CD4-positive, alpha-beta T cell treated with Interleukin-10 for 1 hour (primary cell): ENCODE measurements at regions not wholly inside any gene's neighbourhood (a gene's known extent, or its start where the extent isn't known, plus 50 kb on each side); places are given as distances from the start of the nearest gene placed in this dataset.

Experiments used
- DNase-seq: peaks from one replicate; pipeline ENCODE4 v3.0.0-alpha.2; 2020

DNA sequence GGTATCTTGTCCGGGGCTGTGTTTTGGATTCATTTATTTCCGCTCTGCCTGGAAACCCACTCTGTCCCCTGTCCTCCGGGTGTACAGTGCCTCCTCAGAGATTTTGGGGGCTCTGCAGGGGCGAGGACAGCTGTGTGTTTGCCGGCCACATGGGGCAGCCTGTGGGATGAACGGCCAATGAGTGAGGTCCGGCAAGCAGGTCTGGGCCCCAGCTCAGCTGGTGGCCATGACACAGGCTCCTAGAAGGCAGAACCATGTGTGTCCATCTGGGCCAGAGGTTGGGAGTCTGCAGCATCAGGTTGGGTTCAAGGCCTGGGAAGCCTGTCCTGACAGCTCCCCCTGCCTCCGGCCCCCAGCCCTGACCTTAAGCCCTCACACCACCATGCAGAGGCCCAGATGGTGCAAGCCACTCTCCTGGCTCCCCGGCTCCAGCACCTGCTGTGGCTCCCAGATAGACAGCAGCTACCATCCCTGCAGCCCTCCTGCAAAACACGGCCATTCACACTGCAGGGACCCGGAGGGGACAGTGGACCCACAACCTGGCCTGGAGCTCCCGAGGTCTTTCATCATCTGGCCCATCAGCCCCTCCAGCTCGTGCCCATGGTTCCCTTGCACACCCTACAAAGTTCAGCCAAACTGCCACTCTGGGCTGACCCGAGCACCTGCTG lies 220.1 kb upstream of the C14orf180 start:
- DNase-seq = no peak

DNA sequence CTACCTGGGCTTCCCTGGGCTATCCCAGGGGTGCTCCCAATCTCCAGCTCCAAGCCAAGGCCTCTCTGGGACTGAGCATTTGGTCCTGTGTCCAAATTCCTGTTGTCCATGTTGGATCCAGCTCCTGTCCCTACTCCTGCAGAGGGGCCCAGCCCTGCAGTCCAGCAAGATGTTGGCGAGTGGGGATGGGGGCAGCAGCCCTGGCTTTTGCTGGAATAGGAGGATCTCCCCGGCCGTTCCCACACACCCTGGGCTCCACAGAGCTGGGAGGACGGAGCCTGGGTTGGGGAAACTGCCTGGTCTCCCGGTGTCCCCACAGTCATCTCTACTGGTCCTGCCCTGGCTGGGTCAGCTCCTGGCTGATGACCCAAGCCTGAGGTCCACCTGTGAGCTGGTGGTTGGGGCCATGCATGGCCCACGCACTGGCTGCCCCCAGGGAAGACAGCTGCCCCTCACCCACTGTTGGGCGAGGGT lies 219.6 kb upstream of the C14orf180 start:
- DNase-seq = no peak

DNA sequence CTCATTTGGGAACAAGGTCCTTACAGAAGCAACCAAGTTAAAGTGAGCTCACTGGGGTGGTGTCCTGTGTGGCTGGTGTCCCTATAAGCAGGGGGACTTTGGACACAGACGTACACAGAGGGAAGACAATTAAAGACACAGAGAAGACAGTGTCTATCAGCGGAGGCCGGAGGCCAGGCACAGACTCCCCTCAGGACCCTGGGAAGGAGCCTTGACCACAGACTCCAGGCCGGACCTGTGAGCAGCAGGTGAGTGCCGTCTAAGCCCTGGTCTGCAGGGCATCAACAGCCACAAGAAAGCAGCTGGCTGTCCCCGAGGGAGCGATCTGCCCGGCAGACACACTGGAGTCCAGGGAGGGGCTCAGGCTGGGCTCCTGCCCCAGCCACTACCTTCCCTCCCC lies 219.1 kb upstream of the C14orf180 start:
- DNase-seq = no peak

DNA sequence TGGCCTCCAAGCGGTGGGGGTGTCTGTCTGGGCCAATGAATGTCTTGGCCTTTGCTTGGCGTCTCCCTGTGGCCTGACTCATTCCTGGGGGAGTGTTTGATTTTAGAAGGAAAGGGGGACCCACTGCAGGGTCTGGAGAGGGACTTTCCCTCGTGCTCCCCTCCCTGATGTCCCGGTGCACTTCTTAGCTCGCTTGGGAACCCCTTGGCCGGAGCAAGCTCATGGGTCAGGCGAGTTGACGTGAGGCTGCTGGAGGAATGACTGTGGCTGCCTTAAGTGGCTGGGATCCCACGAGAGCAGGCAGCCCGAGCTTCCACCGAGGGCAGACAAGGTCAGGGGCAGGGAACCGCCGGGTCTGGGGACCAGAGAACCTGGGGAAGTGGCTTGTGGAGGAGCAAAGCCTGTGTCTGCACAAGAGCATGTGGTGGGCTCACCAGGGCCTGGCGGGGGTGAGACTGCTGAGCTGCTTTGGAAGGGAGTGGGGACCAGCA lies 218.4 kb upstream of the C14orf180 start:
- DNase-seq = no peak

DNA sequence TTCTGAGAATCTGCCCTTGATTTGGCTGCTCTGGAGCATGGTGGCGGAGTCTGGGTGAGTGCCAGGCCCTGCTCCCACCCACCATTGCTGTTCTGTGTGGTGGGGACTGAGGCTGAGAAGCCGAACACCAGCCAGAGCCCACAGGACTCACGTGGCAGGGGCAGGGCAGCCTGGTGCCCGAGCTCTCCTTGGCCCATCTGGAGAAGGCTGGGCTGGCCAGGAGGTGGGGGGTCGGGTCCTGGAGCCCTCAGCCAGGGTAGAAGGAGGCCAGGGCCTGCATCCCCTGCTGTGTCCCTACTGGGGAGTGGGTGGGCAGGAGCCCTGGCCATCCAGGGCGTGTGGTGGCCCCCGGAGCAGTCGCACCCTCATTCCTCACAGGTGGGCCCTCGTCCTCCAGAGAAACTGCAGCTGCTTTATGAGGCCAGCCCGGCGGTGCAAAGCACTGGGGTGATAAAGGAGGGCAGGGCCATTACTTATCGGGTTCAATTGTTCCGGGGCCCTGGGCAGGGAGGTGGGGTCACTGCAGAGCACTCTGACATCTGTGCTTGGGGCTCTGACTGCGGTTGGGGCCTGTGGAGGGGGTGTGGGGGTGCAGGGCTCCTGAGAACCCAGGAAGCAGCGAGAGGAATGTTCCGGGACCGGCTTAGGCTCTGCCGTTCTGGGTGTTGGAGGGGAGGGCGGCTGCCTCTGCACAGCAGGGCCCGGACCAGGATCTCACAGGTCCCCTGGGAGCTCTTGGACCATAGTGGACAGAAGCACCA lies 217.5 kb upstream of the C14orf180 start:
- no peak for DNase-seq

DNA sequence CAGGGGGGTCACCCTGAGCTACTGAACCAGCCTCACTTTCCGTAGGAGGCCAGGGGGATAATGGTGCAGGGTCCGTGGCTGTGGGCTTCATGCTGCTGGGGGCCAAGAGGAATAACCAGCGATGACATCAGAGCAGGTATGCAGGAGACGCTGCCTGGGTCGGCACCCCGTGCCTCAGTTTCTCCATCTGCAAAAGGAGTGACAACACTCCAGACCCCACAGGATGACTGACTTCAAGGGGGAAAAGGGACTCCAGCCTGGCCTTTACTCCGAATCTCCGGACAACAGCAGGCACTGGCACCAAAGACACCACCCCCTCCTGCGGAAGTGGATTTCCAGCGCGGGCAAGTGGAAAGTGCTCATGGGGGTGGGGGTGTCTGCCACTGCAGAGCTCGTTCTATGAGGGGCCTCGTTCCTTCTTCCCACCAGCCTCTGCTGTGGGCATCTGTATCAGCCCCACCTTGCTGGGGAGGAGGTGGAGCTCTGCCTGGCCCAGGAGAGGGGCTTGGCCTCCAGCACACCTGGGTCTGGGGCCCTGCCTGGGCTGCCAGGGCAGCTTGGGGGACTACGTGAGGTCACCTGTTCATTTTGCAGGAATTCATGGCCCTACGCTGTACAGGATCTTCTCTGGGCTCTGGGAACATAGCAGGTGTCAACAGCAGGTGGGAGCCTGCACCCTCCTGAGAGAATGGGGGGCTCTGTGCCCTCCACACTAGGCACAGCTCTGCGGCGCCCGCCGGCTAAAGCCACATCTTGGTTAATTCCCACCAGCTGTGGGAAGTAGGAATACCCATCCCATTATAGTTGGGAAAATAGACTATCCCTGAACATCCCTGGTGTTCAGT lies 216.6 kb upstream of the C14orf180 start:
- DNase-seq = no peak

DNA sequence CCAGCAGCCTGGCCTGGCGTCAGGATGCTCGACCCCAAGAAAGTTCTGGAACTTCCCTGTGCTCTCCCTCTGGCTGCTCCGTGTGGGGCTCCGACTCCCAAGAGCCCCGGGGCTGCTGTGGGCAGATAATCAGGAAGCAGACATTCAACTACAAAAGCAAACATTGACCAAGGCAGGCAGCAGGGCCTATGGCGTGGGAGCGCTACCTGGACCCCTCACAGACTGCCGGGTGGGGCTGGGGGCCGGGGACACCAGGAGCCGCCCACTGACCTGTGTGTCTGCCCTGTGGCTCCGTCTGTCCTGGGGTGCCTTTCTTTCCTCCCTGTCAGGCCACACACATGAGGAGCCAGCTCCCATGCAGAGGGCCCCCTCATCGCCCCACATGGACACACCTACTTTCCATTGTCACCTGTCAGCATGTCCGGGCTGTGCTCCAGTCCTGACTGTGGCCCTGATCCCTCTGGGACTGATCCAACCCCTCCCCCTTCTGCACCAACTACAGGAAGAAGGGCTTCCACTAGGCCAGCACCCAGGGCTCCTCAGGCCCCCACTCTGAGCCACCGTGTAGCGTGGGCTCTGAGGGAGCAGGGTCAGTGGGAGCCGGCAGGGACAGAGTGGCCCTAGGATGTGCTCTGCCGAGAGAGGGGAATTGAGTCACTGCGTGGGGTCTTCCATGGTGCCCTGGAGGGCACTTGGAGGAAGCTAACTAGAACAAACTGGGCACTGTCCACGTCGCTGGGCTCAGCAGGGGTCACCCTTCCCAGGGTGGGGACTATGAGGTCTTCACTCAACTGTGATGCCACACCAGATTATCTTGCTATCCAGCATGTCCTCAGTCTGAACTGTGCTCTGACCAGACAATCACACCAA lies 215.4 kb upstream of the C14orf180 start:
- no peak for DNase-seq

DNA sequence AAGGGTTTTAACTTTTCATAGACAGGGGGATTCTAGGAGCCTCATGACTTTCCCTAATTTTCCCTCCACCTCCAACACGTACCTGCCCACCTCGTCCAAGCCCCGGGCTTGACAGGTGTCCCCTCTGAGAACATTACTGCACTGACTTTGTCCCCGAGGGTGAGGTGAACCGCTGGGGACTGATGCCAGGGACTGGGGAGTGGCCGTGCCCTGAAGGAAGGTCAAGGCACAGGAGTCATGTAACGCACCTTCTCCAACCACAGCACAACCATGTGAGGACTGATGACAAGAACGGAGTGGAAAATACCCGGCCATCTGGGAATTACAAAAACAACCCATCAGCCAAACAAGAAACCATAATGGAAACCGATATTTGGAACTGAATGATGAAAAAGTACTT lies 214.7 kb upstream of the C14orf180 start:
- DNase-seq = no peak

DNA sequence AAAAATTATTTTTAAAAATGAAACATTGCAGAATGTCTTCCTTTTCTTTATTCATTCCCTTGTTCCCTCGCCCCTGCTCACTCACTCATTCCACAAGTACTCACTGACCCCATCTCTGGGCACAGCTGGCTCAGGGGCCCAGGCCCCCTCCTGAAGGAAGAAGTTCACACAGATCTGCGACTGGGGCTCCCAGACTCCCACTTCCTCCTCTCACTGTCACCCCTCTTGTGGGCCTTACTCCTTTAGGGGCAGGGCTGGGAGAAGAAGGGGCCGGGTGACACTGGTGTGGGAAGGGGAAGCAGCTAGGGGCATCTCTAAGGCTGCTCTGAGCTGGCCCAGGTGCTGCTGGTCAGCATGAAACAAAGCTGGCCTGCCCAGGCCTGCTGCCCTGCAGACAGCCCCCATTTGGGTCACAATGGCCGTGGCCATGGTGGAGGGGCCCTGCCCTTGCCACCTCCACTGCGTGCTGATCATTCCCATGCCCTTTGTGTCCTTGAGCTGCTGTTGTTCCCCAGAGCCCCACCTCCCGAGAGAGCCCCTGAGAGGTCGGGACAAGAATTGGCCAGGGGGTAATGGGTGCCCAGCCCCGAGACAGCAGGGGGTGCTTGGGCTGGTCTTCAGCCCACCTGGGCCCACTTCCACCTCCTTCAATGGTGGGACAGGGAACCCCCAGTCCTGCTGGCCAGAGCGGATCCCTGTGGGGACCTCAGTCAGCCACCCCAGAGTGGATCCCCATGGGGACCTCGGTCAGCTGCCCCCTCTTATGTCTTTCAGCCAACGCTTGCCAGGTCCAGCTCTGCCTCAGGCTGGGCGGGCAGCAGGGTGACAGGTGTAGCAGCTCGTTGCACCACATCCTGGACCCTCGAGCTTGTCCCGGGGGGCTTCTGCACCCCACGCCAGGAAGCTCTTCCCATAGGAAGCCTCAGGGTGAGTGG lies 212.4 kb upstream of the C14orf180 start:
- DNase-seq = no peak

DNA sequence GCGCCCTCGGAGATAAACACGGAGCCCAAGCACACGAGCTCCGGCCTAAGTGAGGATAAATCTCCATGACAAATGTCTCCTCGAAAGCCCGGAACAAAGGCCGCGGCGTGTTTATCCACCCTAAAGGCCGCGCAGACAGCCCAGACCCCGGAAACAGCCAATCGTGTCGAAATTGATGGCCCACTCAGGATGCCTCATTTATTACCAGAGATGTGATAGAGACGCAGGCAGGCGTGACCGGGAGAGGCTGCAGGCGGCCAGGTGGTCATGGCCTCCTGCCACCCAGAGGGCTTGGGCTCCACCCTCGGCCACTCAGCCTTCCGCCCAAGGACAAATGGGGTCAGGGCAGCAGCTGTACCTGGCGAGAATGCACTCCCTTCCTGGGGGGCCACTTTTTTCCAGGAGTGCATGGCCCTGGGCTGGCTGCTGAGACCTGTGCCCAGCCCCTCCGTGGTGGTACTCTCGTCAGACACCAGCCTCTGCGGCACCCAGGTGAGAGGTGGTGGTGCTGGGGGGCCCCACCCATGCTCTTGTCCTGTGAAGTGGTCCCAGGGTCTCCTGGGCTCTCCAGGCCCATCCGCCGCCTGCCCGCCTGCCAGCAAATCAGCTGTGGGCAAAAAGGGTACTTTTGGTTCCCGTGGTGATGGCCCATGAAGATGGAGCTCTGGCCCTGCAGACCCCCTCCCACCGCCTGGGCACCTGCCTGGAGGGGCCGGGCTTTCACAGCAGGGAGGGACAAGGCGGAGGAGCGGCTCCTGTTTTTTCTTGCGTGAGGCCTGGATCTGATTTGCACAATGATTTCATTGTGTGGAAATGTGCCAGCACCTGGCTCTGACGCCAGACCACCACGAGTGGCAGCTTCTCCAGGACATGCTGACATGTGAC lies 211.5 kb upstream of the C14orf180 start:
- no peak for DNase-seq

DNA sequence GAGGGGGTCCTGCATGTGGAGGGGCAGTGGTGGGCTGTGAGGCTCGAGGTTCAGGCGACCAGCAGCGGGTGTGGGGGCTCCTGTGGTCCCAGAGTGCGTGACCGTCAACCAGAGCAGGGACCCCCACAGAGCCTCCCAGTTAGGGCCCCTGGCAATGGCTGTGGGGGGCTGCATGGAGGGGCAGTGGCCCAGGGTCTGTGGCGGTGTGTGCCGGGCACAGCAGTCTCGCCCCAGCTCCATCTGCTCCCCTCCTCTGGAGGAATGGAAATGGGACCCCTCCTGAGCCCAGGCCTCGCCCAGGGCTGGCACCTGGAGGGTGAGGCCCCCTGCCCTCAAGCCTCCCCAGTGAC lies 210.8 kb upstream of the C14orf180 start:
- no peak for DNase-seq

DNA sequence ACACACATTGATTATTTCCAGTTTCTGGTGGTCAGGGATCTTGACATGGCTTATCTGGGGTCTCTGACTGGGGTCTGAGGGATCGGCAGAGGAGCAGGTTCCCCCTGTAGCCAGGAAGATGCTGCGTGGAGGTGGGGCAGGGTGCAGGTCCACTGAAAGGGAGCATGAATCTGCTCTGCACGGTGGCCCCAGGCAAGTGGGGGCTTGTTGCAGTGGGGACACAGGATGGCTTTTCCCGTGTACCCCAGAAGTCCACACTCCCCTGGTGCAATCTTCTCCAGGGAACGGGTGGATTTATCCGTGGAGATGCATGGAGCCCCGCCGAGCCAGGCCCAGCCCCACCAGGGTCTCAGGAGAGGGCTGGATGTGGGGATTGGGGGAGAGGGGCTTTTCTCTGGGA lies 210.4 kb upstream of the C14orf180 start:
- DNase-seq = no peak

DNA sequence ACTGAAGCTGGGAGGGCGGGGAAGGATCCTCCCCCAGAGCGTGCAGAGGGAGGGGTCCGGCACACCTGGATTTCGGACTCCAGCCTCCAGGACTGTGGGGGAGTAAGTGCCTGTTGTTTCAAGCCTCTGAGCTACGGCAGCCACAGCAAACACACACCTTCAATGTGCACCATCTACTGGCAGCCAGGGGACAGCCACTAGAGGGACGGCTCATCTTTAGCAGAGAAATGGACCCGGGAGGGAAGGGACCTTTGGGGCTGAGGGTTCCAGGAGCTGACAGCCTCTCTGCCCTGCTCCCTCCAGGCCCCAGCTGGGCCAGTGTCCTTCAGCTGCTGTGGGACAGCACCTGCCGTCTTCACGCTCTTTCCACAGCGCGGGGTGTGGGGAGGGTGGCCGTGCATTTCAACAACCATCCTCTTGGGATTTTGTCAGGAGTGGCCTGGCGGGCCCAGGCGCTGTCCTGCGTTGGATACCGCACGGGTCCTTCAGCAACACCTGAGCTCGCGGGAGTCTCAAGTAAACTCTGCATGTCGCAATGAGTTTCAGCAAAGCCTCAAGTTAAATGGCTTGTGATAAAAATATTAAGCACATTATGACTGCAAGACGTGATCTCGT lies 209.2 kb upstream of the C14orf180 start:
- DNase-seq = no peak

DNA sequence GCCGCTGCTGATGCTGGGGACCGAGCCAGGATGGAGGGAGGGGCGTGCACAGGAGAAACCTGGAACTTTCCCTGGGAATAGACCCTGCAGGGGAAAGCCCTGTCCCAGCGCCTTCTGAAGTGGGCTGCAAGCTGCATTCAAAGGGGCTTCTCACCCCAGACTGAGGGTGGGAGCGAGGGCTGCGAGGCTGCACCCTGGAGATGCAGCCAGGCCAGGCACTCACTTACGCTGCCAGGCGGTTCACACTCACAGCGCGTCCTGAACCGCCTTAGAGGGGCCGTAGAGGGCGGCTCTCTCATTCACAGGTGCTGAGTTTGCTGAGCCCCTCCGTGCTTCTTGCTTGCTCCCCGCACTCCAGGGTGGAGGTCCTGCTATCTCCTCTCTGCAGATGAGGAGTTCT lies 208.5 kb upstream of the C14orf180 start:
- no peak for DNase-seq

DNA sequence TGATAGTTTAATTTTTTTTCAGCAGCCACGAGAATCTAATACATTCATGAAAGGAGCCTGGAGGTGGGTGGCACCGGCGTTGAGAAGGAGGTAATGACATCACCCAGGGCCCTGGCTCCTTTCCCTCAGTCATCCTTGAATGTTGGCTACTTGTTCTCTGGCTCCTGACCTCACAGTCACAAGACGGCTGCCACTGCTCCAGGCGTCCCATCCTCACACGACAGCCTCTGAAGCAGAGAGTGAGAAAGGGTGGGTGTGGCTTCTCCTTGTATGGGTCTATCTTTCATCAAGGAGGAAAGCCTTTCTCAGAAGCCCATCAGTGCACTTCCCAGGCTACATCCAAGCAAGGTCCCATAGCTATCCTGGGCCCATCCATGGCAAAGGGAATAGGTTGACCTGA lies 207.6 kb upstream of the C14orf180 start:
- no peak for DNase-seq

DNA sequence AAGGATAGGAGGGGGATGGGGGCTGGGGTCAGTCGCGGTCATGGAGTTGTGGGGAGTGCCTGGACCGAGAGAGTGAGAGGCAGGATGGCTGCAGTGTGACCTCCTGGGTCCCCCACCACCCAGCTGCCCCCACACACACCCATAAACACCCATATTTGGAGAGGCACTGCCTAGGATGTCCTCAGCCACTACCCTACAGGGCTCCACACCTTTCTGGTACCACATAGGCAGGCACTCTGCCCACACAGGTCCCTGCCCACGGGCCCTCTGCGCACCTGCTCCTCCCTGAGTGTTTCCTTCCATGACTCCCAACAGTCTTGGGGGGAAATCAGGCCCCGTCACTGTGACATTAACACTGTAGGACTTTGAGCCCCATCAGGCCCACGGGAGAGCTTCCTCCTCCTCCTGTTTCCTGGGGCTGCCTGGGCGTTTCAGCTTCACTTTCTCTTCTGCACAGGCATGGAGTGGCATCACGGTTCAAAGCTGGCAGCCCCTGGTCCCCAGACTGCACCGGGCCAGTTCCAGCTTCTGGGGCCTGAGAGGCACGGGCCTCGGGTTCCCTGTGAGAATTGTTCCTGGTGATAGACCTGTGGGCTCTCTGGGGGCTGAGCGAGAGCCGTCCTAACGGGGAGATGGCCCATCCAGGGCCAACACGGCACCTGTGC lies 207.0 kb upstream of the C14orf180 start:
- DNase-seq = no peak

DNA sequence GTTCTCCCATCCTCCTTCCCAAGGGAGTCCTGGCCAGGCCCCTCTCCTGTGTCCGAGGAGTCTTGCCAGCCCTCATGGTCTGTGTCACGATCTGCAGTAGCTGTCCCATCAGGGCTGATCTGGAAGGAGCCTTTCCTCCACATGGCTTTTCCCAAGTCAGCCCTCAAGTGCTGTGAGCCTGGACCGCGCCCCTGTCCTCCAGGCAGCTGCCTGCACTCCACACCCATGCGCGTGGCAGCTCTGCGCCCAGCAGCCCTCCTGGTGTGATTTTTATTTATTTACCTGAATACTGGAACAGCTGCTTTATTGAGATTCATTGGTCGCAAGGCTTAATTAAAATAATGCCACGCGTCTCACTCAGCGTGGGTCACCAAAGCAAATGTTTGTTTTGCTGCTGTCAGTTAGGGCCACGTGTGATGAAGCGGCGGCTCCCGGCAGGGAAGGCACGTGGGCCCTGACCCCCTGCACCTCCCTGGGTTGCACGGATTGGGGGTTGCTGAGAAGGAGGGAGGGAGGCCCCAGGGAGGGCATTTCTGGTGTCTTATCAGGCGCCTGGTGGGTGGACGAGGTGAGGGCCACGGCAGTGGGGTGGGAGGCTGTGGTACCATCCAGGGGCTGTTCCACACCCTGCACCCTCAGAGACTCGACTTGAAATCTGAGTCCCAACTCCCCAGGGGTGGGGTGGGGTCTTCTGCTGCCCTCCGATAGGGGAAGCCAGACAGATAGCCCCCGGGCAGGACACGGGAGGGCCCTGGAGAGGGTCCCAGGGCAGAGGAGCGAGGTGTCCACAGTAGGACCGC lies 206.3 kb upstream of the C14orf180 start:
- DNase-seq = no peak
